NCI-H1436 treated with DMSO at 0.1 percent for 48 hours (cell line): ENCODE measurements at regions not wholly inside any gene's neighbourhood (a gene's known extent, or its start where the extent isn't known, plus 50 kb on each side); places are given as distances from the start of the nearest gene placed in this dataset.
"Not testable (repeated sequence)": the region's sequence is repeated elsewhere in the genome, so short reads cannot be mapped to it uniquely, and the experiment has no call there.

Experiments
- DNase-seq: peaks from one replicate; lab custom pipeline; 2025; lab: John Stamatoyannopoulos, UW

GRCh38 chr6:67047996-67048395, 1341.0 kb upstream of the EYS start:
- no peak for DNase-seq

GRCh38 chr6:67045076-67045475, 1338.0 kb upstream of the EYS start:
- no peak for DNase-seq

GRCh38 chr6:67031451-67031850, 1324.4 kb upstream of the EYS start:
- DNase-seq, result no peak

- no peak for DNase-seq
These were observed 1323.8 kb upstream of the EYS start for GRCh38 chr6:67030861-67031260.

- DNase-seq, result no peak
These were observed 1310.0 kb upstream of the EYS start for GRCh38 chr6:67016921-67017460.

- no peak for DNase-seq
These were observed 1304.4 kb upstream of the EYS start for GRCh38 chr6:67011441-67011840.

- no peak for DNase-seq
These were observed 1302.8 kb upstream of the EYS start for GRCh38 chr6:67009818-67010217.

GRCh38 chr6:67003844-67004243, 1296.8 kb upstream of the EYS start:
- DNase-seq, result no peak

- no peak for DNase-seq
These were observed 1293.1 kb upstream of the EYS start for GRCh38 chr6:67000121-67000520.

GRCh38 chr6:66997579-66997978, 1290.6 kb upstream of the EYS start:
- DNase-seq, result not testable (repeated sequence)

GRCh38 chr6:66995669-66996068, 1288.6 kb upstream of the EYS start:
- DNase-seq, result no peak

- DNase-seq, result not testable (repeated sequence)
These were observed 1286.7 kb upstream of the EYS start for GRCh38 chr6:66993708-66994107.

- DNase-seq, result no peak
These were observed 1286.2 kb upstream of the EYS start for GRCh38 chr6:66993272-66993671.

- DNase-seq, result no peak
These were observed 1285.6 kb upstream of the EYS start for GRCh38 chr6:66992660-66993059.

- no peak for DNase-seq
These were observed 1279.9 kb upstream of the EYS start for GRCh38 chr6:66986940-66987339.

- DNase-seq, result no peak
These were observed 1278.8 kb upstream of the EYS start for GRCh38 chr6:66985816-66986215.

- no peak for DNase-seq
These were observed 1263.3 kb upstream of the EYS start for GRCh38 chr6:66970373-66970772.

- DNase-seq, result no peak
These were observed 1258.2 kb upstream of the EYS start for GRCh38 chr6:66965227-66965626.

GRCh38 chr6:66964216-66964615, 1257.2 kb upstream of the EYS start:
- DNase-seq, result no peak

GRCh38 chr6:66962082-66962481, 1255.1 kb upstream of the EYS start:
- DNase-seq, result no peak

- no peak for DNase-seq
These were observed 1254.2 kb upstream of the EYS start for GRCh38 chr6:66961191-66961590.

GRCh38 chr6:66949191-66949661, 1242.2 kb upstream of the EYS start:
- DNase-seq, result no peak

GRCh38 chr6:66948106-66948505, 1241.1 kb upstream of the EYS start:
- DNase-seq, result no peak

- DNase-seq, result no peak
These were observed 1233.0 kb upstream of the EYS start for GRCh38 chr6:66940003-66940402.

GRCh38 chr6:66937180-66937579, 1230.2 kb upstream of the EYS start:
- no peak for DNase-seq
